Smooth muscle cell of the brain vasculature (primary cell): ENCODE measurements at regions not wholly inside any gene's neighbourhood (a gene's known extent, or its start where the extent isn't known, plus 50 kb on each side); places are given as distances from the start of the nearest gene placed in this dataset.
"Not testable (repeated sequence)": the region's sequence is repeated elsewhere in the genome, so short reads cannot be mapped to it uniquely, and the experiment has no call there.

Experiments
- DNase-seq: peaks from one replicate; pipeline ENCODE4 v3.0.0-alpha.2; 2012; ENCODE audit warnings: low read depth, low spot score

DNA sequence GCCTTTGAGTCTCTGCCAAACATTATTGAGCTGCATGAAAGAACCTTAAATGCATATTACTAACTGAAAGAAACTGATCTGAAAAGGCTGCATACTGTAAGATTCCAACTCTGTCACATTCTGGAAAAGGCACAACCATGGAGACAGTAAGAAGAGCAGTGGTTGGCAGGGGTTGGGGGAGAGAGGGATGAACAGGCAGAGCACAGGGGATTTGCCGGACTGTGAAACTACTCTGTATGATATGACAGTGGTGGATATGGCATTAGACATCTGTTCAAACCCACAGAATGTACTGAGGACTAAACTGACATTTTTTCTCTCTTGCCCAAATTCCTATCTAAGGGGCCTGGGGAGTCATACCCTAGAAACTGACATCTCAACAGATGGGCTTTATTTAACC lies 138.4 kb downstream of the KCNJ12 start:
- not testable (repeated sequence) for DNase-seq

DNA sequence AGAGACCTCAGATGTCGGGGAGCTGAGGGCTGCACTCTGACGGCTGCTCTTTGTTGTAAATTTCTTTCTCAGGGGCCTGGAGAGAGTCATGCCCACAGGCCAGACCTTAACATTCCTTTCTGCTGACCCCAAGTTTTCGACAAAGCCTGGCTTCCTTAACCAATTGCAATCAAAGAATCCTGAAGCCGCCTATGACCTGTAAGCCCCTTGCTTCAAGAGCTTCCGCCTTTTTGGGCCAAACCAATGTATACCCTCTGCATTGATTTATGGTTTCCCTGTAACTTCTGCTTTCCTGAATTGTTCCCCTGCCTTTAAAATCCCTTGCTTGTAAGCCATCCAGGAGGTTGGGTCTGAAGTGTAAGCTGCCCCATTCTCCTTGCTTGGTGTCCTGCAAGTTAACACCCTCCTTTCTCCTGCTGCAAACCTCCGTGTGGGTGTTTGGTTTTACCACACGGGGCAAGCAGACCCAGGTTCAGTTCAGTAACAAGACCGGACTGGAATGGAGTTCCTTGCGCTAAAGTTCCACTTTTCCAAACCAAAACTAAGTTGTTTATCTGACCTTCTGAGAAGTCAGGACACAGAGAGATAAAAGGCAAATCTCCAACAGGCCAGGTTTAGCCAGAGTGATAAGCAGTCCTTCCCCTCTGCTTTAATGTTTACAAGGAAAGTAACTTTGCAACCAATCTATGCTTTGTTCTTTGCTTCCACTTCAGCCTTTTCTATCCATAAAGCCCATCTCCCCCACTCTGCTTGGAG lies 141.6 kb downstream of the KCNJ12 start:
- DNase-seq, result no peak

GRCh38 chr17:21522755-21523336 lies 146.7 kb downstream of the KCNJ12 start:
- no peak for DNase-seq

DNA sequence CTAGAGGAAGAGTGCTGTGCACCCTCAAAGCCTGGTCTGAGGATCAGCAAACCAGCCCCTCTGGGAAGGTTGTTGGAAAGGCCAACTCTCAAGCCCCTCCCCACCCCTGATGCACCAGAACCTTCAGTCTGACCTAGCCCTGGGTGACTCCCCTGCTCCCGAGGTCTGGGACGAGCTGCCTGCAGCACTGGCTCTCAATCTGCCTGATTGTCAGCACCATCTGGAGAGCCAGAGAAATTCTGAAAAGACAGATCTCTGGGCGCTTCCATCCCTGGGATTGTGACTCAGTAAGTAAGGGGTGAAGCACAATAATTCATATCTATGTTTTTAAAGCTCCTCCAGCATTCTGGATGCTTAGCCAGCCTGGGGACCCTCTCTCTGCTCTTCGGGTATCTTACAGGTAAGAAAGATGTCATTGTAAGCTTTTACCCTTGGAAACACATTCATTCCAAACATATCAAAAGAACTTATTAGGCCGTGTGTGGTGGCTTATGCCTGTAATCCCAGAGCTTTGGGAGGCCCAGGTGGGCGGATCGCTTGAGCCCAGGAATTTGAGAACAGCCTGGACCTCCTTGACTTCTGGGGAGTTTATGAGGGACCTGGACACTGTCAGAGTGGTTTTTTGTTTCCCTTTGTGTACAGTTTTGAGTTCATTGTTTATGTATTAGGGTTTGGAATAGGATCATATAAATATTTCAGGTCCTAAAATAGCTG lies 147.5 kb downstream of the KCNJ12 start:
- DNase-seq, result no peak

DNA sequence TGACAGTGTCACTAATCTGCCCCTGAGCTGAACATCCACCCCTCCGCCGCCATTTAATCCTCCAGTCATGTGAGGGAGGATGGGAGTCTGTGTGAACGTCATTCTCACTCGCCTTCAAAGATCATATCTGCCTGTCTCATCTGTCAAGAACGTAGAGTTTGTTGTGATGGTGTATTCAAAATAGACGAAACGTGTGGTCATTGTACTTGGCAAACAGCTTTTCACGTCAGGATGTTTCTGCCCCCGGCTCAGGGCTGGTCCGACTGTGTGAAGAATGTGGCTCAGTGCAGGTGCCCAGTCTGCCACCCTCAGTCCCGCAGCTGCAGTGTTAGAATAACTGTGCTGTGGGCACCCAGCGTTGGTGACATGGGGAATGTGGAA lies 148.0 kb downstream of the KCNJ12 start:
- no peak for DNase-seq

DNA sequence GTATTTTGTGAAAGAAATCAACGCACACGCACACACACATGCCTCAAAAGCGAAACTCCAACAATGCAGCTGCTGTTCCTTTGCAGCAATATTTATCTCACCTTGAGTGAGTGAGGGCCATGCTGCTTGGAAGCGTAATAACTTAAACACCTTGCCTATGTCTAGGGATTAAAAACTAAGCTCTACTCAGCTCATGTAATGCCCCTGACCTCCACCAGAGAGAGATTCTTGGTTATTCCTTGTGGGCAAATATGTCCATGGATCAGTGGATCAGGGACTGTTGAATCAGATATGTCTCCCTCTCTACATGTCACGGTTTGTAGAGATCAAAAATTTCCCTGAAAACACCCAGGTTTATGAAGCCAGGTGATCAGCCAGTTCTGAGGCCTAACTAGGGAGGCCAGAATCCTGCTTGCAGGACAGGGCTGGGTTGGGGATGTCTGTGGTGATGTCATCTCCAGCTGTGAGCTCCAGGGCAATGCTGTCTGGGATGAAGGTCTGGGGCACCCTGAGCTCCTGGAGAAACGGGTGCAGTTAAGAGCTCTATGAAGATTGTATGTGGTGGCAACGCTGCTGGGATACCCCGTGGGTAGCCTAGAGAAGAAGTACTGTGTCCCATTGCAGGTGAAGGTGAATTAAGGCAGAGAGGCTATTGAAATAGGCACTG lies 149.4 kb downstream of the KCNJ12 start:
- no peak for DNase-seq

GRCh38 chr17:21528031-21528695 lies 152.0 kb downstream of the KCNJ12 start:
- DNase-seq, result no peak

DNA sequence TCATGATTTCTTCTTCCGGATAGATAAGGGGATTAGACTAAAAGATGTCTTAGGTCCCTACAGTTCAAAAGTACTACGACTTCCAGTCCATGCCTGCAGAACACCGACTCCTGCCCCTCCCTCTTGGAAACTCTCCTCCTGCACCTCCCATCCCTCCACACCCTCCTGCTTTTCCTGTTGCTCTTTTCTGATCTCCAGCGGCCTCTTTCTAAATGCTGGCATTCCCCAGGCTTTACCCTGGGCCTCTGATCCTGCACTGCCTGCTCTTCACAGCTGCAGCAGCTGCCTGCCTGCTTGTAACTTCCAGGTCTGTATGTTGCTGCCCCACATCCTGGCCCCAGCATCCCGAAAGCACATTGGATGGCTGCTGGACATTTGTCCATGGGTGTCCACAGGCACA lies 154.2 kb downstream of the KCNJ12 start:
- no peak for DNase-seq

- DNase-seq, result no peak
These were observed 154.7 kb downstream of the KCNJ12 start for GRCh38 chr17:21530841-21531240.

- no peak for DNase-seq
These were observed 156.7 kb downstream of the KCNJ12 start for GRCh38 chr17:21532763-21533385.

DNA sequence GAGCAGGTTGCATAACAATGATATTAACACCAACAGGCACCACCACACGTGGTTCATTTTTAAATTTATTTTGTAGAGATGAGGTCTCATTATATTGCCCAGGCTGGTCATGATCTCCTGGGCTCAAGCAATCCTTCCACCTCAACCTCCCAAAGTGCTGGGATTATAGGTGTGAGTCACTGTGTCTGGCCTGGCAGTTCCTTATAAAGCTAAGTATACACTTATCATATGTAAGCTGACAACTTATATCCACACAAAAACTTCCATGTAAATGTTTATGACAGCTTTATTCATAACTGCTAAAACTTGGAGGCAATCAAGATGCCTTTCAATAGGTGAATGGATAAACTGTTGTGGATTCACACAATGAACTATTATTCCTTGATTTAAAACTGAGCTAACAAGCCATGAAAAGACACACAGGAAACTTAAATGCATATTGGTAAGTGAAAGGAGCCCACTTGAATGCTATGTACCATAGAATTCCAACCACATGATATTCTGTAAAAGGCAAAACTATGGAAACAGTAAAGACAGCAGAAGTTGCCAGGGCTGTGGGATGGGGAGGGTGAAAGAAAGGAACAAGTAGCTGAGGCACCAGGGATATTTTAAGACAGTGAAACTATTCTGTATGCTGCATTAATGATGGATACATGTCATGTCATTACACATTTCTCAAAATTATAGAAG lies 156.5 kb upstream of the KCNJ18 start:
- no peak for DNase-seq

- DNase-seq, result no peak
These were observed 155.0 kb upstream of the KCNJ18 start for GRCh38 chr17:21537302-21537701.

- no peak for DNase-seq
These were observed 153.7 kb upstream of the KCNJ18 start for GRCh38 chr17:21538615-21539014.

GRCh38 chr17:21539146-21539545 lies 153.2 kb upstream of the KCNJ18 start:
- no peak for DNase-seq

GRCh38 chr17:21540502-21540901 lies 151.8 kb upstream of the KCNJ18 start:
- DNase-seq, result no peak

GRCh38 chr17:21542070-21542469 lies 150.3 kb upstream of the KCNJ18 start:
- no peak for DNase-seq

- DNase-seq, result no peak
These were observed 149.3 kb upstream of the KCNJ18 start for GRCh38 chr17:21542991-21543390.

DNA sequence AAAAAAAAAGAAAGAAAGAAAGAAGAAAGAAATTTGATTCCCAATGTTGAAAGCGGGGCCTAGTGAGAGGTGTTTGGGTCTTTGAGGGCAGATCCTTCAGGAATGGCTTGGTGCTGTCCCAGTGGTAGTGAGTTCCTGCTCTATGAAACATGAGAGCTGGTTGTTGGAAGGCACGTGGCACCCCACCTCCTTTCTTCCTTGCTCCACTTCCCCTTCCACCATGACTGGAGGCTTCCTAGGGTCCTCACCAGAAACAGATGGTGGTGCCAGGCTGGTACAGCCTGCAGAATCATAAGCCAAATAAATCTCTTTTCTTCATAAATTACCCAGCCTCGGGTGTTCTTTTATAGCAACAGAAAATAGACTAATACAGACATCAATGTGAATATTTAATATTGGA lies 147.3 kb upstream of the KCNJ18 start:
- DNase-seq, result no peak

DNA sequence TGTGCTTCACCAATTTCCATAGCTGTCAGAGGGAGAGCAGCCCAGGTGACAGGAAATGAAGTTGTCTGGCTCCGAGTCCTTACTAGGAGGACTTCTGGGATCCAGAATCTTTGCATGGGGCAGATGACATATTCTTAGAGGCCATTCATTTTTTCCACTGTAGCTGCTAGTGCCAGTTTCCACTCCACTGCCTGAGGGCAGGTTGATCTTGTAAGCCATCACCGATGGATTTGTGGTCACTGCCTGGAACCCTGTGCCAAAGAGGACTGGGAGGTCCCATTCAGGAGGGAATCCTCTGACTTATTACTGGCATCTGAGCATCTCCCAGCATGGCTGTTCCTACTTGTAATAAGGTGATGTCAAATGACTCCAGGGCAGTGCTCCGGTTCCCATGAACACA lies 144.1 kb upstream of the KCNJ18 start:
- no peak for DNase-seq

DNA sequence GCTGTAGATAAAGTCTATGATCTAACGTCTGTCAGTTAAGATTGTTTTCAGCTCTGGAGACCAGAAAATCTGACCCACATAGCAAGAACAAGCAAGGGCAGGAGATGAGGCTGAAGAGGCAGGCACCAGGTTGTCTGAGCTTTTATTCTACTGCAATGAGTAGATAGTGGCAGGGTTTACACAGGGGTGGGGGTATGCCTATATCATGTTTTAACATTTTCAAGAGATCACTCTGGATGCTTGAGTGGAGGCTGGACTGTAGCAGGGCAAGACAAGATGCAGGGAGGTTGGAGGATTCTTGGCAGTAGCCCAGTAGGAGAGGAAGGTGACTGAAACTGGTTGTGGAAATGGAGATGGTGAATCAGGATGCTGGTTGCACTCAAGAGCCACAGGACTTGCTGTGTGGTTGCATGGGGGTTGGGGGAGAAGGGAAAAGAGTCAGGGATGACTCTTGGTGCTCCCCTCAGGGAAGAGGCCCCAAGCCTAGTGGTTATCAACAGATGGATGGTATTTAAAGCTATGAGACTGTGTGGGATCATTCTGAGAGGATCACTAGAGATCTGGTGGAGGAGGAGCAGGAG lies 143.1 kb upstream of the KCNJ18 start:
- no peak for DNase-seq
